Fibroblast of pulmonary artery (primary cell): ENCODE measurements at regions not wholly inside any gene's neighbourhood (a gene's known extent, or its start where the extent isn't known, plus 50 kb on each side); places are given as distances from the start of the nearest gene placed in this dataset.
A peak's percentile ranks its signal among the peaks of the same experiment; 100 is the strongest.

Source experiments
- DNase-seq: peaks from one replicate; pipeline ENCODE4 v3.0.0-alpha.2; 2010; ENCODE audit warnings: low read depth
- H3K4me3 ChIP-seq: replicated peaks from 2 replicates; pipeline ENCODE4 v1.5.1; 2011; ENCODE audit warnings: low read depth, mild to moderate bottlenecking, control low read depth, low read length, moderate library complexity
- CTCF ChIP-seq: IDR thresholded peaks from 2 replicates; pipeline ENCODE4 v1.5.1; 2011; ENCODE audit warnings: mild to moderate bottlenecking, control low read depth, low read length, inconsistent platforms; ENCODE audit errors: missing control alignments

GRCh38 chr9:87829756-87830155 lies 52.9 kb upstream of the SPATA31E1 start:
- DNase-seq = peak; percentile 4
- TF ChIP-seq CTCF = no peak
- no peak overlapping the region for H3K4me3 ChIP-seq

DNA sequence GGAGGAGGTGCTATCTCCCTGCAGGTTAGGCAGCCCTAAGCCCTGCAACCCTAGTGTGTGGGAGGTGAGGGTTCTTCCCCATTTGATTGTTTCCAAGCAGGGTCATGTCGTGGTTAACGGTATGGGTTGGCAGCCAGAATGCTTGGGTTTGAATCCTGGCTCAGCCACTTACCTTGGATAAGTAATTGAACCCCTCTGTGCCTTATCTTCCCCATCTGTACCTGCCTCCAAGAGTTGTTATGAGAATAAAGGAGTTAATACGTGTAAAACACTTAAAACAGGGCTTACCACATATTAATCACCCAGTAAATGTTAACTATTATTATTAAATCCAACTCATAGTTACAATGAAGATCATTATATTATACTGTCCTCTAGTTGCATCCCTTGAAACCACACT lies 52.2 kb upstream of the SPATA31E1 start:
- TF ChIP-seq CTCF = no peak
- no peak overlapping the region for H3K4me3 ChIP-seq
- no peak for DNase-seq

DNA sequence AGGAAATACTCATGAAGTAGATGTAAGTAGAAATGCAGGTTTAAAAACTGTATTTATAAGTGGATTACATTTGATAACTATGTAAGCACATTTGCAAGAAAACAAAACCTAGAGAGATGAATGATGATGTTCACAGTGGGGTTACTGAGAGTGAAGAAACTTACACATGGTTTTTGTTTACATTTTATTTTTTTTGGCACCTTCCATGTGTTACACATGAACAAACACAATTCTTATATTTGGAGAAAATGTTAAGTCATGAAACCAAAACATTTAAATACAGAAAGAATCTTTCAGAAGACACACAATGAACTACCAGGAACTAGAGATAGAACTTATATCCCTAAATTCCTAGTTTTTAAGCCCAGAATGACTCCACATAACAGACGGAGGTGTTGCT lies 51.5 kb upstream of the SPATA31E1 start:
- DNase-seq = no peak
- H3K4me3 ChIP-seq = no peak overlapping the region
- no peak for TF ChIP-seq CTCF
